ENCODE measurements at regions not wholly inside any gene's neighbourhood (a gene's known extent, or its start where the extent isn't known, plus 50 kb on each side); places are given as distances from the start of the nearest gene placed in this dataset.
"Not testable (repeated sequence)": the region's sequence is repeated elsewhere in the genome, so short reads cannot be mapped to it uniquely, and the experiment has no call there.

DNA sequence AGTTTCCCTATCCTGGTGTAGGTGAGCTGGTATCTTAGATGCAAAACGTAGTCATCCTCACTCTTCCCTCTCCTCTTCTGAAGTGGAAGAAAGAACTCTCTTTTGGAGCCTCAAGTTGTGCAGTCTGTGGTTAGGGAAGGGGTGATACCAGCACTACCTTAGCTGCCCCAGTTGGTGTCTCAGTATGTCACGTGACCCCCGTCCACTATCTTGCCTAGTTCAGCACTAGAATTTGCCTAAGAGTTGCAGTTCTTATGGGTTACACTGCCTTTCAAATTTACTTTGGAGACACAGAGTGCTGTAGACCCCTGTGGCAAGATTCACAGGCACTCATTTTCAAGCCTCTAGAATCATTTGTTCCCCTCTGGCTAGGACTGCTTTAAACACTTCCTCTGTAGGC, 322.8 kb upstream of the EDA2R start:
- FAIRE-seq (no peak), DNase-seq (ENCODE audit: insufficient read length, low spot score) (no peak)
- TF ChIP-seq, protein P1, sequence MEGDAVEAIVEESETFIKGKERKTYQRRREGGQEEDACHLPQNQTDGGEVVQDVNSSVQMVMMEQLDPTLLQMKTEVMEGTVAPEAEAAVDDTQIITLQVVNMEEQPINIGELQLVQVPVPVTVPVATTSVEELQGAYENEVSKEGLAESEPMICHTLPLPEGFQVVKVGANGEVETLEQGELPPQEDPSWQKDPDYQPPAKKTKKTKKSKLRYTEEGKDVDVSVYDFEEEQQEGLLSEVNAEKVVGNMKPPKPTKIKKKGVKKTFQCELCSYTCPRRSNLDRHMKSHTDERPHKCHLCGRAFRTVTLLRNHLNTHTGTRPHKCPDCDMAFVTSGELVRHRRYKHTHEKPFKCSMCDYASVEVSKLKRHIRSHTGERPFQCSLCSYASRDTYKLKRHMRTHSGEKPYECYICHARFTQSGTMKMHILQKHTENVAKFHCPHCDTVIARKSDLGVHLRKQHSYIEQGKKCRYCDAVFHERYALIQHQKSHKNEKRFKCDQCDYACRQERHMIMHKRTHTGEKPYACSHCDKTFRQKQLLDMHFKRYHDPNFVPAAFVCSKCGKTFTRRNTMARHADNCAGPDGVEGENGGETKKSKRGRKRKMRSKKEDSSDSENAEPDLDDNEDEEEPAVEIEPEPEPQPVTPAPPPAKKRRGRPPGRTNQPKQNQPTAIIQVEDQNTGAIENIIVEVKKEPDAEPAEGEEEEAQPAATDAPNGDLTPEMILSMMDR (IDR thresholded peaks at IDR 0.05; ENCODE audit: insufficient read depth, missing control alignments): no peak

DNA sequence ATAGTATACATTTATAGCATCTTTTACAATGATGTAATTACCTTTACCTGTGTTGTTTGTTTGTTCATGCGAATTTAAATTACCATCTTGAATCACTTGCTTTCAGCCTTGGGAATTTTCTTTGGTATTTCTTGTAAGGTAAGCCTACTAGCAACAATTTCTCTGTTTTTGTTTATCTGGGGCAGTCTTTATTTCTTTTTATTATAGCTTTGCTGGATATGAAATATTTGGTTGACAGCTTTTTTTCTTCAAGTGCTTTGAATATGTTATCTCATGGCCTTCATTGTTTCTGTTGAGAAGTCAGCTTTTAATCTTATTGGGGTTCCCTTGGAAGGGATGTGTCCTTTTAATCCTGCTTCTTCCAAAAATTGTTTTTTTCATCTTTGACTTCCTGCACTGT, 292.8 kb upstream of the EDA2R start:
- FAIRE-seq (no peak), DNase-seq (ENCODE audit: insufficient read length, low spot score) (no peak)
- TF ChIP-seq, protein P1 (IDR thresholded peaks at IDR 0.05; ENCODE audit: insufficient read depth, missing control alignments): no peak

DNA sequence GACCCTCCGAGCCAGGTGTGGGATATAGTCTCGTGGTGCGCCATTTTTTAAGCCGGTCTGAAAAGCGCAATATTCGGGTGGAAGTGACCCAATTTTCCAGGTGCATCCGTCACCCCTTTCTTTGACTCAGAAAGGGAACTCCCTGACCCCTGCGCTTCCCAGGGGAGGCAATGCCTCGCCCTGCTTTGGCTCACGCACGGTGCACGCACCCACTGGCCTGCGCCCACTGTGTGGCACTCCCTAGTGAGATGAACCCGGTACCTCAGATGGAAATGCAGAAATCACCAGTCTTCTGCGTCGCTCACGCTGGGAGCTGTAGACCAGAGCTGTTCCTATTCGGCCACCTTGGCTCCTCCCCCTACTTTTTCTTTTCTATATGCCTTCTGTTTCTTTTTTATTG, 291.6 kb upstream of the EDA2R start:
- not testable (repeated sequence) for FAIRE-seq; DNase-seq (ENCODE audit: insufficient read length, low spot score)

DNA sequence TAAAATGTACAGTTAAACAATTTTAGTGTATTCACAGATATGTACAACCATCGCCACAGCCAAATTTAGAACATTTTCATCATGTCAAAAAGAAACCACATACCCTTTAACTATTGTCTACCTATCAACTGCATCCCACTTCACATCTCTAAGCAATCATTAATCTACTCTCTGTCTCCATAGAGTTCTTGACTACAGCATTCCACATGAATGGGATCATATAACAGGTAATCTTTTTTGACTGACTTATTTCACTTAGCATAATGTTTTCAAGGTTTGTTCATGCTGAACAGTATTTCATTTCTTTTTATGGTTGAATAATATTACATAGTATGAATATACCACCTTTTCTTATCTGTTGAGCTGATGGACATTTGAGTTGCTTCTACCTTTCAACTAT, 281.4 kb upstream of the EDA2R start:
- DNase-seq (ENCODE audit: insufficient read length, low spot score): no peak
- TF ChIP-seq, protein P1 (IDR thresholded peaks at IDR 0.05; ENCODE audit: insufficient read depth, missing control alignments): no peak
- no peak for FAIRE-seq

DNA sequence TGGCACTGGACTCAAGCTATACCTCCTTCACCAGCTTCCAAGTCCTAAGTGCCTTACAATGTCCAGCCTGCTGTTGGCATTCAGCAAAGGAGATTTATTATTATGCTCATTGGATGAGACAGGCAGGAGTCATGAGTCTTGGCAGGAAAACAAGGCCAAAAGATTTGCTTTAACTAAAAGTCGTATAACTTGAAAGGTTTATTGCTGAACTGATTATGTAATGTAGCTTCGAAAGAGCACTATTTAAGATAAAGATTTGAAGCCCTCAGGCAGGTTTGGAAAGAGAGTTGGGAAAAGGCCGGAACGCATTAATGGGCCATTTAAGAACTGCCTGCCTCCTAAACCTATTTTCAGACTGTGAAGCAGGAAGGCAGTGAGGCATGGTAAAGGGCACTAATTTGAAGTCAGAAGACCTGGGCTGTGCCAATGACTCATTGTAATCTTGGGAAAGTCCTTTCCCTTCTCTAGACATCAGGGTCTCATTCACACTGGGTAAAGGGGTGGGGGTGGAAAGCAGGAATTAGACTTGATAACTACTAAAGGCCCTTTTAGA, 280.5 kb upstream of the EDA2R start:
- TF ChIP-seq, protein P1 (IDR thresholded peaks at IDR 0.05; ENCODE audit: insufficient read depth, missing control alignments): no peak
- no peak for DNase-seq (ENCODE audit: insufficient read length, low spot score)
- FAIRE-seq: no peak

DNA sequence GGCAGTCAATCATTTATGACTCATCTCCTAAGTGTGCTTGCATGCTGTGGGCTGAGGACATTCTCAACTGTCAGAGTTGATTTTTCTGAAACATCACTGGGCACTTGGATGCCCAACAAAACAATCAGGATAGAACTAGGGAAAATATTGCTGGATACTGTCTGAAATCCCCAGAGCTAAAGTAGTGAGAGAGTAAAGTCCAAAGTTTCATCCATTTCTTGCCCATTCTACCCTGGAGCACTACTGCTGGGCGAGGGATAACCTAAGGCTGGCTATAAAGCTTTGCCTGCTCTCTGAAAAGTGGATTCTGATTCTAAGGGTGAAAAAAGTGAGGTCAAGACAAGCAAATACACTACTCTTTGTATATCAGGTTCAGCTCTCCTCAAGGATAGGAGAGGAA, 279.6 kb upstream of the EDA2R start:
- FAIRE-seq (no peak), DNase-seq (ENCODE audit: insufficient read length, low spot score) (no peak)
- TF ChIP-seq, protein P1 (IDR thresholded peaks at IDR 0.05; ENCODE audit: insufficient read depth, missing control alignments): no peak

DNA sequence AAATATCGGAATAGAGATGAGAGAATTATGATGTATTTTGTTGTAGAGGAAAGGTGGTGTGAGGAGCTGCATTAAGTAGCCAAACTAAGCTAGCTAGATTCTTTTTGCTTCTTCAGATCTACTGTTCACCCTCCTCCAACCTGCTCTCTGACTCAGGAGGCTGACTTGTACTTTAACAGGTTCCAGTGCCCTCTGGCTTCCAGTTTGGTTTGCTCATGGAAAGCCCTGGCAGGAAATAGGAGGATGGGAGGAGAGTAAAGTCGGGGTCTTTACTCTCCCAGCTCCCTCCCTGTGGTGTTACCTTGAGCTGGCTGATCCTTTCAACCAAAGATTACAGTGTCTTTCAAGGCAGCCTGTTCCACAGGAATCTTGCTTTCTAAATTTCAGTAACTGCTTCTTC, 277.0 kb upstream of the EDA2R start:
- FAIRE-seq: no peak
- no peak for DNase-seq (ENCODE audit: insufficient read length, low spot score)
- TF ChIP-seq, protein P1 (IDR thresholded peaks at IDR 0.05; ENCODE audit: insufficient read depth, missing control alignments): no peak

DNA sequence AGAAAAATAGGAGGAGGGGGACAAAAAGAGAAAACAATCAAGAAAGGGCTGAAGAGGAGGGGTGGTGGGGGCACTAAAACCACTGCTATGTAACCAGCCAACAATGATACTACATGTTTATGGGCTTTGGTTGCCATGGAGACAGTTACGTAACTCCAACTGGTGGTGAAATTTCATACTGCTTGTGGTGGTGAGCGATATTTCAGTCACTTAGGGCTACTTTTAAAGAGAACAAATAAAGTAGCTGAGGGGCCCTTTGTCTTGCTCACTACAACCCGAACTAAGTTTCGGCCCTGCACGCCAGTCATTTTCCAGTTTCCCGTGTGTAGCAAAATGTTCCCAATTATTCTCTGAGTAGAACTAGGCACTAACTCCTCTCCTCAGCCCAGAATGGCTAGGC, 275.2 kb upstream of the EDA2R start:
- DNase-seq (ENCODE audit: insufficient read length, low spot score) (no peak), FAIRE-seq (no peak)
- TF ChIP-seq, protein P1 (IDR thresholded peaks at IDR 0.05; ENCODE audit: insufficient read depth, missing control alignments): no peak

Data from D721Med (cell line).